Fibroblast of peridontal ligament (primary cell): ENCODE measurements at regions not wholly inside any gene's neighbourhood (a gene's known extent, or its start where the extent isn't known, plus 50 kb on each side); places are given as distances from the start of the nearest gene placed in this dataset.
"Not testable (repeated sequence)": the region's sequence is repeated elsewhere in the genome, so short reads cannot be mapped to it uniquely, and the experiment has no call there.

Source experiments
- DNase-seq: peaks from one replicate; pipeline ENCODE4 v3.0.0-alpha.2; 2010; ENCODE audit errors: extremely low read depth

- no peak for DNase-seq
These were observed 326.1 kb upstream of the PREP start for GRCh38 chr6:105728995-105729394.

- DNase-seq: peak; percentile 43
These were observed 324.2 kb upstream of the PREP start for GRCh38 chr6:105726902-105727655.

- DNase-seq: no peak
These were observed 312.0 kb upstream of the PREP start for GRCh38 chr6:105714846-105715245.

GRCh38 chr6:105713474-105714118 lies 310.7 kb upstream of the PREP start:
- DNase-seq: no peak

GRCh38 chr6:105711216-105711615 lies 308.3 kb upstream of the PREP start:
- no peak for DNase-seq

- DNase-seq: no peak
These were observed 302.7 kb upstream of the PREP start for GRCh38 chr6:105705608-105706007.

- DNase-seq: no peak
These were observed 292.6 kb upstream of the PREP start for GRCh38 chr6:105695461-105695860.

GRCh38 chr6:105692613-105693215 lies 289.8 kb upstream of the PREP start:
- no peak for DNase-seq

- no peak for DNase-seq
These were observed 289.1 kb upstream of the PREP start for GRCh38 chr6:105691971-105692370.

GRCh38 chr6:105691081-105691480 lies 288.2 kb upstream of the PREP start:
- no peak for DNase-seq

- DNase-seq: no peak
These were observed 285.7 kb upstream of the PREP start for GRCh38 chr6:105688573-105688972.

- not testable (repeated sequence) for DNase-seq
These were observed 283.9 kb upstream of the PREP start for GRCh38 chr6:105686793-105687192.

GRCh38 chr6:105681061-105681460 lies 278.2 kb upstream of the PREP start:
- DNase-seq: no peak

- no peak for DNase-seq
These were observed 277.2 kb upstream of the PREP start for GRCh38 chr6:105680131-105680530.

GRCh38 chr6:105678516-105678915 lies 275.6 kb upstream of the PREP start:
- DNase-seq: peak; percentile 58

- DNase-seq: no peak
These were observed 275.0 kb upstream of the PREP start for GRCh38 chr6:105677671-105678475.

GRCh38 chr6:105676857-105677256 lies 274.0 kb upstream of the PREP start:
- no peak for DNase-seq

- peak; percentile 92 for DNase-seq
These were observed 273.0 kb upstream of the PREP start for GRCh38 chr6:105675715-105676397.

- DNase-seq: not testable (repeated sequence)
These were observed 270.1 kb upstream of the PREP start for GRCh38 chr6:105672856-105673538.

- DNase-seq: no peak
These were observed 266.4 kb upstream of the PREP start for GRCh38 chr6:105669232-105669631.

GRCh38 chr6:105667056-105667455 lies 264.2 kb upstream of the PREP start:
- no peak for DNase-seq
